ENCODE measurements at regions not wholly inside any gene's neighbourhood (a gene's known extent, or its start where the extent isn't known, plus 50 kb on each side); places are given as distances from the start of the nearest gene placed in this dataset. TPM values are rescaled to one million over a fixed set of nuclear protein-coding genes. Genes with fewer than 3 reads are reported as not detected.
"Not testable (repeated sequence)": the region's sequence is repeated elsewhere in the genome, so short reads cannot be mapped to it uniquely, and the experiment has no call there.

DNA sequence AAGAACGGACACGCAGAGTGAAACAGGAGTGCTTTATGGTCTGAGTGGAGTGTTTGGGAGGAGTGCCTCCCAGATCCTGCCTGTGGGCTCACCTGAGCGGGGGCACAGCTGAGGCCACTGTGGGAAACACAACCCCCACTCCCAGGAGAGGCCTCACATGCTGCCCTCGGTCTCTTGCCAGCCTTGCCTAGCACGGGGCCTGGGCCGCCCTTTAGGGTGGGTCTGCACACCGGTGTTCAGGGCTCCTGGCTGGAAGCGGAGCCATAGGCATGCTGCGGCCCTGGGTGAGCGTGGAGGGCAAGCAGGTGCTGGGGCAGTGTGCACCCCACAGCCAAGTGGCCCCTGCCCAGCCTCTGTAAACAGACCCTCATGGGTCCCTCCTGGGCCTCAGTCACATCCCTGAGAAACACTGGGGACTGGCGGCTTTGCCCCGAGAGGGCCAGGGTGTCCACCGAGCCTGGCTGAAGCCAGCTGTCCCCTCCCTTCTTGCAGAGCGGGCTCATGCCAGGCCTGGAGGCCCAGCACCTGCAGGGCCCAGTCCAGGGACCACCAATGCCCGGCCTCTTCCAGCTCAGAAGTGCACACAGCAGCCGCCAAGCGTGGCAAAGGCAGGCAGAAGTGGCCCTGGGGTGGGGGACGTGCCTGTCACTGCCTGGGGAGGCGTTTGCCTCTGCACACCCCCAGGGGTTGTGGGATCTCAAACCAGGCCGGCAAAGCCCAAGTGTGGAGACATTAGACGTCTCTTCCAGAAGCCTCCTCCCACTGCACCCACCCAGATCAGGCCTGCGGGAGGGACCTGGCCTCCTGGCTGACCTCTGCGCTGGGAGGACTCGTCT lies 305.9 kb downstream of the CCDC74A start:
- not testable (repeated sequence) for H3K36me3 ChIP-seq (ENCODE audit: insufficient read depth, low read length); H3K27me3 ChIP-seq (ENCODE audit: control insufficient read depth, insufficient read depth, low read length); H3K4me3 ChIP-seq (ENCODE audit: low read length); H3K4me1 ChIP-seq (ENCODE audit: control insufficient read depth, insufficient read depth, low read length); H3K9ac ChIP-seq (ENCODE audit: low read depth, low read length); H3K9me3 ChIP-seq (replicated peaks; ENCODE audit: low read length); H3K4me2 ChIP-seq (ENCODE audit: low read length)

DNA sequence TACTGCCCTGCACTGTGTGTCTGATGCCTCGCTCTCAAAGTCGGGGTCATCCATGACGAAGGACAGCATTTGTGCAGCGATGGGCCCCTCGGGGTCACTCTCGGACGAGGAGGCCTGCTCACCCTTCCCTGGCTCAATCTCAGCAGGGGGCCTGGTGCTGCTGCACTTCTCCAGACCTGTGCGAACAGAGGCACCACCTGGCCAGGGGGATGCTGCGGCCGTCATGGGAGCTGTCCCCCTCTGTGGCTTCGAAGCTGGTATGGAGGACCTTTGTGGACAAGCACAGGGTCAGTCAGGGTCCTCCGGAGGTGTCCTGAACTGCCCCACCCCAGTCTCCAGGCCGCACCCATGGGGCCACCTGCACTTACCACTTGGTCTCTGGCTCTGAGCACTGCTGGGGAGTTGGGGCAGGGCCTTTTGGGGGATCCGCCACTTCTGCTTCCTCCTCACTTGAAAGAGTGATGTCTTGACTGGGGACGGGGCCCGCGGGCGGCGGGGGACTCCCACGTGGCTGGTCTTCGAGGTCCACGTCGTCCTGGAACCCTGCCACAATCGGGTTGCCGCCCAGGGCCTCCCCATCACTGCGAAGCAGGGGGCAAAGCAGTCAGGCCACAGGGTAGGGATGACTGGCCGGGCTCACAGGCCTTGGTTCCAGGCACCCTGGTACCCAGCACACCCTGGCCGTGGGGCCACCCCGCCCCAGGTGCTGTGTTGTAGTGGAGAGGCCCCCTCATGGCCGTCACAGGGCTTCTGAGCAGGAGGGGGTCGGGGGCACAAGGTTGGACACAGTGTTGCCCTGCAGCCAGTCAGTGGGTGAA lies 306.7 kb downstream of the CCDC74A start:
- H3K27me3 ChIP-seq (ENCODE audit: control insufficient read depth, insufficient read depth, low read length); H3K36me3 ChIP-seq (ENCODE audit: insufficient read depth, low read length); H3K4me3 ChIP-seq (ENCODE audit: low read length); H3K9ac ChIP-seq (ENCODE audit: low read depth, low read length); H3K4me1 ChIP-seq (ENCODE audit: control insufficient read depth, insufficient read depth, low read length); H3K9me3 ChIP-seq (replicated peaks; ENCODE audit: low read length); H3K4me2 ChIP-seq (ENCODE audit: low read length): not testable (repeated sequence)

DNA sequence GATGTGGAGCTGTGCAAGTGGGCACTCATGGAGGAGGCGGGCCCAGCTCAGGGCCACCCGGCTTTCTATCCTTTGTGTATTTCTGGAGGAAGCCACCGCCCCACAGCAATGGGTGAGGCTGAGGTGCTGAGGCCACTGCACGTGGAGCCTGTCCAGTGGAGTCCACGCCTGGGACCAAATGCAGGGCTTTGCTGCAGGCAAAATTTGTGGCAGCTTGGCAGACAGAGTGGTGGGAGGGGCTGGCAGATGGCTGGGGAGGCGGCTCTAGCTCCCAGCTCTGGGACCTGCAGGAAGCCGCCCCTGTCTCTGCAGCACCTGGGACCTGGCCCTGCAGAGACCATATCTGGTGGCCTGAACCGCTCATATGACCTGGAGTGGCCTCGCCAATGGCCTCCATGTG lies 307.3 kb downstream of the CCDC74A start:
- H3K36me3 ChIP-seq (ENCODE audit: insufficient read depth, low read length); H3K9ac ChIP-seq (ENCODE audit: low read depth, low read length); H3K4me3 ChIP-seq (ENCODE audit: low read length); H3K4me2 ChIP-seq (ENCODE audit: low read length); H3K9me3 ChIP-seq (replicated peaks; ENCODE audit: low read length); H3K27me3 ChIP-seq (ENCODE audit: control insufficient read depth, insufficient read depth, low read length); H3K4me1 ChIP-seq (ENCODE audit: control insufficient read depth, insufficient read depth, low read length): not testable (repeated sequence)

DNA sequence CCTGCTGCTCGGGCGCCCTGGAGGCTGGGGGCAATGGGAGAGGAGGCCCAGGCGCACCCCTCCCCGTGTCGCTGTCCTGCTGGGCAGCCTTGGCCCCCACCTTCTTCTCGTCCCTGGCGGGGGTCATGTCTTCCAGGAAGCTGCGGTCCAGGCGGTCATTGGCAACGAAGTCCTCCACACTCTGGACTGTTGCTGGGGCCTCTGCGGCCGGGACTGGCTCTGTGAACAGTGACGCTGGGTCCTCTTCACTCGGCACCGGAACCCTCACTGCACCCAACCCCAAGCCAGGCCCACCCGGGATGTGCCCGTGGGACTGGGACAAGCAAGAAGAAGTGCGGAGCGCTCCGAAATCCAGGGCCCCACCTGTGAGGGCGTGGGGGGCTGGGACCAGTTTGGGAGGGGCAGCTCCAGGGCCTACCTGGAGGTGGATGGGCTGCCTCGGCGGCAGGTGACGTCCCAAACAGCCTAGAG lies 308.0 kb downstream of the CCDC74A start:
- Histone ChIP-seq H3K9ac (ENCODE audit: low read depth, low read length) (no peak overlapping the region), H3K9me3 (replicated peaks; ENCODE audit: low read length) (no peaks in the 10 kb centered on the region)

DNA sequence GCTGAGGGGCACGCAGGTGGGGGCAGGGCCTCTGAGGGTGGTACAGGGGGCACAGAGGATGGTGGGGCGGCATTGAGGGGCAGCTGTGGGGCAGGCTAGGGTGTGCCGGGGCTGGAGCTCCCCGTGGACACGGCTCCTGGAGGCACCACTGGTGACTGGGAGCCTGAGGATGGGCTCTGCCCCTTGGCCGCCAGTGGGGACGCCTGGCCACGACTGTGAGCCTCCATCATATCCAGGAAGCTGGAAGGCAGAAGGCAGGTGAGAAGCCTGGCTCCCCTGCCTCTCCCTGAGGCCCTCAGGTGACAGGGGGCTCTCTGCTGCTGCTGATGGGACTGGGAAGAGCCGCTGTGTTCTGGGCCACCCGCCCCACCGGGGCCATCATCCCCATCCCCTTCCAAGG lies 308.4 kb downstream of the CCDC74A start:
- H3K4me2 ChIP-seq (ENCODE audit: low read length); H3K4me1 ChIP-seq (ENCODE audit: control insufficient read depth, insufficient read depth, low read length); H3K9ac ChIP-seq (ENCODE audit: low read depth, low read length); H3K27me3 ChIP-seq (ENCODE audit: control insufficient read depth, insufficient read depth, low read length); H3K36me3 ChIP-seq (ENCODE audit: insufficient read depth, low read length); H3K9me3 ChIP-seq (replicated peaks; ENCODE audit: low read length); H3K4me3 ChIP-seq (ENCODE audit: low read length): not testable (repeated sequence)

More for the DNA sequence above, 308.0 kb downstream of the CCDC74A start:
- no peaks in the 10 kb centered on the region for H3K36me3 ChIP-seq (ENCODE audit: insufficient read depth, low read length)
- no peaks in the 10 kb centered on the region for H3K4me1 ChIP-seq (ENCODE audit: control insufficient read depth, insufficient read depth, low read length)
- H3K4me3 ChIP-seq (ENCODE audit: low read length): no peak overlapping the region
- no peaks in the 10 kb centered on the region for H3K27me3 ChIP-seq (ENCODE audit: control insufficient read depth, insufficient read depth, low read length)
- H3K4me2 ChIP-seq (ENCODE audit: low read length): no peak overlapping the region

DNA sequence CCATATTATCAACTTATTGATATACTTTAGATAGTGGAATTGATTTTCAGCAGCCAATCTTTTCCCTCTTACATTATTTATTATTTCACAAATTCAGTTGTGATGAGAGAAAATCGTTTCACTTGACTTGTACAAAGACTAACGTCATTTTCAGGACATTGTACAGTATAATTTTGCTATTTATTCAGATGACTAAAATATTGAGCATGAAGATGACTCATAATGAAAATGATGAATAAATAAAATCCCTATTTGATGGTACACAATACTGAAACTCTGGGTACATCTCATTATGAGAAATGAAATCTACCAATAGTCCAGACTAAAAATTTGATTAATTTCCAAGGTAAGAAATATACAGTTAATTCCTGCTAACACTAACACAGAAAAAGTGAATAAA lies 316.4 kb downstream of the CCDC74A start:
- not testable (repeated sequence) for H3K9me3 ChIP-seq (replicated peaks; ENCODE audit: low read length); H3K4me2 ChIP-seq (ENCODE audit: low read length); H3K36me3 ChIP-seq (ENCODE audit: insufficient read depth, low read length)

DNA sequence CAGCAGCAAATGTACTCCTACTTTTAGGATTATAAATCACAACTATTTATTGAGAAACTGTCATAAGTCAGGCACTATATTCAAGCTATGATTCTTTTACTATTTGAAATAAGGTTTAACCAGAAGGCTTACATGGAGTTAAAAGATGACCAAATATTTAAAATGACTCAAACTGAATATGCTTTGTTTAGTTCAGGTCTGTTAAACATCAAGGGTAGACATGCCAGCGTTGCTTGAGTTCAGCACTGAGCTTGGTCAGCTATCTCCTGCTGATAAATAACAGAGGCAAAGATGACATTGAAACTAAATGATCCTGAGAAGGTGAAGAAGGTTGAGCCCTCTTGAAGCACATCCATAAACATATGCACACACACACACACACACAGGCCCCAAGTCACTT lies 305.6 kb downstream of the ANKRD30BL start:
- H3K4me3 ChIP-seq (ENCODE audit: low read length); H3K9ac ChIP-seq (ENCODE audit: low read depth, low read length); H3K9me3 ChIP-seq (replicated peaks; ENCODE audit: low read length); H3K4me2 ChIP-seq (ENCODE audit: low read length); H3K4me1 ChIP-seq (ENCODE audit: control insufficient read depth, insufficient read depth, low read length); H3K27me3 ChIP-seq (ENCODE audit: control insufficient read depth, insufficient read depth, low read length); H3K36me3 ChIP-seq (ENCODE audit: insufficient read depth, low read length): not testable (repeated sequence)

More for the DNA sequence above, 316.4 kb downstream of the CCDC74A start:
- not testable (repeated sequence) for H3K9ac ChIP-seq (ENCODE audit: low read depth, low read length); H3K4me3 ChIP-seq (ENCODE audit: low read length); H3K4me1 ChIP-seq (ENCODE audit: control insufficient read depth, insufficient read depth, low read length); H3K27me3 ChIP-seq (ENCODE audit: control insufficient read depth, insufficient read depth, low read length)

DNA sequence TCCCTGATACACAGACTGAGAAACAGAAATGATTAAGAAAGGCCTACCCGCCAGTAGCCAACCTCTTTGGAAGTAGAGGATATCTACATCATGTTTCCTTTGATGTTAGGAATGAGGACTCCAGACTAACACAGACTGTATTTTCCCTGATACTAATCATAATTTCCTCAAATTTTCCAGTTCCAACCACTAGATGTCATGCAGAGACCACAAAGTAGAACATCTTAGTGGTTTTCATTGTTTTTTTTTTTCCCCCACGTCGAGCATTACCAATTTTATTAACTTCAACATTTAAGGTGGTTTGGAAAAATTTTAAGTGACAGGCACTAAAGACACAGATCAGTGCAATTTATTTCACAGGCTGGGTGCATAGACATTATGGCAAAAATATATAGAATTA lies 303.6 kb downstream of the ANKRD30BL start:
- H3K4me2 ChIP-seq (ENCODE audit: low read length); H3K27me3 ChIP-seq (ENCODE audit: control insufficient read depth, insufficient read depth, low read length); H3K4me1 ChIP-seq (ENCODE audit: control insufficient read depth, insufficient read depth, low read length); H3K36me3 ChIP-seq (ENCODE audit: insufficient read depth, low read length); H3K4me3 ChIP-seq (ENCODE audit: low read length); H3K9me3 ChIP-seq (replicated peaks; ENCODE audit: low read length); H3K9ac ChIP-seq (ENCODE audit: low read depth, low read length): not testable (repeated sequence)

Small RNA genes lying in the stretch of these regions (small RNA-seq; reads per million reads assigned to genes)
- not detected for gene RNU6-617P
